Stimulated activated naive CD8-positive, alpha-beta T cell treated with anti-CD3 and anti-CD28 coated beads, Interleukin-15, Interleukin-2, amounts not matched to agents 100 ng/mL and 50 ng/mL, for 24 hours (primary cell): ENCODE measurements at regions not wholly inside any gene's neighbourhood (a gene's known extent, or its start where the extent isn't known, plus 50 kb on each side); places are given as distances from the start of the nearest gene placed in this dataset.
"Not testable (repeated sequence)": the region's sequence is repeated elsewhere in the genome, so short reads cannot be mapped to it uniquely, and the experiment has no call there.

Experiments
- H3K27ac Mint-ChIP-seq: one replicate; pipeline ENCODE4 v1.8.0; 2021; ENCODE audit warnings: mild to moderate bottlenecking, mixed read lengths
- H3K27me3 Mint-ChIP-seq: one replicate; pipeline ENCODE4 v1.8.0; 2021; ENCODE audit warnings: mixed read lengths
- H3K36me3 Mint-ChIP-seq: one replicate; pipeline ENCODE4 v1.8.0; 2021; ENCODE audit warnings: low read depth, mixed read lengths
- H3K4me1 Mint-ChIP-seq: one replicate; pipeline ENCODE4 v1.8.0; 2021; ENCODE audit warnings: low read depth, mixed read lengths
- H3K4me3 Mint-ChIP-seq: one replicate; pipeline ENCODE4 v1.8.0; 2021; ENCODE audit warnings: mild to moderate bottlenecking, mixed read lengths
- H3K9me3 Mint-ChIP-seq: one replicate; pipeline ENCODE4 v1.8.0; 2021; ENCODE audit warnings: mixed read lengths

DNA sequence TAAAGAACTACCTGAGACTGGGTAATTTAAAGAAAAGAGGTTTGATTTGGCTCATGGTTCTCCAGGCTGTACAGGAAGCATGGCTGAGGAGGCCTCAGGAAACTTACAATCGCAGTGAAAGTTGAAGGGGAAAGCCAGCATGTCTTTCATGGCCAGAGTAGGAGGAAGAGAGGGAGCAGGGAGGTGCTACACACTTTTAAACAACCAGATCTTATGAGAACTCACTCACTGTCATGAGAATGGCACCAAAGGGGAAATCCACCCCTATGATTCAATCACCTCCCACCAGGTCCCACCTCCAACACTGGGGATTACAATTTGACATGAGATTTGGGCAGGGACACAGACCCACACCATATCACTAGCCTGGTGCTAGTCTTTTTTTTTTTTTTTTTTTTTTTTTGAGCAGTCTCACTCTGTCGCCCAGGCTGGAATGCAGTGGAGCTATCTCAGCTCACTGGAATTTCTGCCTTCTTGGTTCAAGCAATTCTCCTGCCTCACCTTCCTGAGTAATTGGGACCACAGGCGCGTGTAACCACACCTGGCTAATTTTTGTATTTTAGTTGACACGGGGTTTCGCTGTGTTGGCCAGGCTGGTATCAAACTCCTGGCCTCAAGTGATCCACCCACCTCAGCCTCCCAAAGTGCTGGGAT lies 56.4 kb upstream of the AUTS2 start:
- not testable (repeated sequence) for H3K27me3 Mint-ChIP-seq, H3K4me1 Mint-ChIP-seq, H3K9me3 Mint-ChIP-seq, H3K27ac Mint-ChIP-seq, H3K36me3 Mint-ChIP-seq, H3K4me3 Mint-ChIP-seq

DNA sequence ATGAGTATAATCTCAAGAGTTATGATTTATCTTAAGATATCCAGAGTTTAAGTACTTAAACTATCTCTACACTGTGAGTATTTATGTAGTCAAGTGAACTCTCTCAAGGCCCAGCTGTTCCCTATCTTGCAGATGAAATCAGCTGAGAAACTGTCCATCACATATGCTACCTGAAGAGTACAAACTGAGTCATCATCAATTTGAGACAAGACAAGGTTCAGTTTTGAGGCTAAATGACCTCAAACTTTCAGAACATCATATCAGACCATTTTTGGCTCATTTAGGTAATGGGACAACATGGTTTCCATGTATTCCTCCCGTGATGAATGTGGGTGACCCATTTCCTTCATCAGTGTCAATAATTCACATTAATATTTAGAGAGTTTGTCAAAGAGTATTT lies 53.1 kb upstream of the AUTS2 start:
- no peaks in the 10 kb centered on the region for H3K4me1 Mint-ChIP-seq
- no peaks in the 10 kb centered on the region for H3K36me3 Mint-ChIP-seq
- H3K4me3 Mint-ChIP-seq, result no peak overlapping the region
- H3K27me3 Mint-ChIP-seq, result no peaks in the 10 kb centered on the region
- H3K9me3 Mint-ChIP-seq, result peaks cover 3% of the 10 kb centered on the region
- no peak overlapping the region for H3K27ac Mint-ChIP-seq
